ENCODE measurements at regions not wholly inside any gene's neighbourhood (a gene's known extent, or its start where the extent isn't known, plus 50 kb on each side); places are given as distances from the start of the nearest gene placed in this dataset.
"Not testable (repeated sequence)": the region's sequence is repeated elsewhere in the genome, so short reads cannot be mapped to it uniquely, and the experiment has no call there.

DNA sequence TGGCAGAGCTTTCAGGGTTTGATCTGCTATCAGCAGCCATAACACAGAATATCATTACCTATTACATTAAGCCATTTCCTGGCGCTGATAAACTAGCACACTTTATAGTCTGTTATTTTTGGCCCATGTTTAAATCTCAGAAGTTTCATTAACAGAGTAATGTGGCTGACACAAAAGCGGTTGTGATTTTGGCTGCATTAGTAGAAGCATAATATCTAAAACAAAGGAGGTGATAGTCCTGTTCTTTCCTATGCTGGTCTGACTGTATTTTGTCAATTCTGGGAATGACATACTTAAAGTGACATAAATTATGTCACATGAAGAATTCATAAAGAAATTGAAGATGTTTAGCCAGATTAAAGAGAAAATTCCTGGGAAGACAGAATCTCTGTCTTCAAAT lies 151.3 kb upstream of the KCND3 start:
- no peak overlapping the region for H3K27ac Mint-ChIP-seq
- no peaks in the 10 kb centered on the region for H3K4me1 Mint-ChIP-seq
- H3K9me3 Mint-ChIP-seq, result peaks cover 0 to 1% (median 0%) of the 10 kb centered on the region in 3 donors
- peaks cover 24% of the 10 kb centered on the region for H3K27me3 Mint-ChIP-seq
- no peak overlapping the region for H3K4me3 Mint-ChIP-seq
- no peaks in the 10 kb centered on the region for H3K36me3 Mint-ChIP-seq

DNA sequence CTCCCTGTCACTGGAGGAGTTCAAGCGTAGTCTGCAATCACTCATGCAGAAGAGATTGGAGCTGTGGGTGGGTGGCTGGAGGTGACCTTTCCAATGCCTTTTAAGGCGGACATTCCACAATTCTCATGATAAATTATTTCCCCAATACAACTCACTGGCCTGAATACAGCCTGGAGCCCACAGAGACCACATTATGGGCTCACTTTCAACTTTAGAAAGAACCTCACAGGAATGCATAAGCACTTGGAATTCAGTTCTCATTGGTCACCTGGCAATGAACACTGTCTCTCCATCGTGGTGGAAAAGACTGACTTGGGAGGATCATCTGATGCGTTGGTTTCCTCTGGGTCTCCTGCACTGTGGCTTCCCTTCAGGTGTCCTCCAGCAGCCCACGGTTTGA lies 151.8 kb upstream of the KCND3 start:
- Mint-ChIP-seq H3K4me3 (no peak overlapping the region), H3K36me3 (no peaks in the 10 kb centered on the region), H3K4me1 (no peaks in the 10 kb centered on the region), H3K9me3 (peaks cover 0 to 1% (median 0%) of the 10 kb centered on the region in 3 donors), H3K27me3 (peaks cover 24% of the 10 kb centered on the region), H3K27ac (no peak overlapping the region)

DNA sequence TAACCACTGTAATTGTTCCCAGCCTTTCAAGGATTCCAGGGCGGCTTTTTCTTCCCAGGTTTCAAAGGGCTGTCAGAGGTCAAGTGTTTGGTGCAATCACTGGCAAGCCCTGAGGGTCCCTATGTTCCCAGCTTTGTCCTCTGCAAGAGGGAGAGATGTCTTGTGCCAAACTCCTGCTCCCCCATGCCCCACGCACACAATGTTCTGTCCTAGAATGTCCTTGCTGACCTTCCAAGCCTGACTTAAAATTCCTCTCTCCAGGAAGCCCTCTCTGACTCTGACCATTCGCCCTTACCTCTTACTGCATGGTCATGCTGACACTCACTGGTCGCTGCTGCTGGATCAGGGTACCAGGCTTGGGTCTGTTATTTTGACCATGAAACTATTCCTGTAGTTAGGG lies 152.5 kb upstream of the KCND3 start:
- H3K4me1 Mint-ChIP-seq, result no peaks in the 10 kb centered on the region
- H3K4me3 Mint-ChIP-seq, result no peak overlapping the region
- no peaks in the 10 kb centered on the region for H3K9me3 Mint-ChIP-seq
- peaks cover 24% of the 10 kb centered on the region for H3K27me3 Mint-ChIP-seq
- H3K27ac Mint-ChIP-seq, result no peak overlapping the region
- no peaks in the 10 kb centered on the region for H3K36me3 Mint-ChIP-seq

DNA sequence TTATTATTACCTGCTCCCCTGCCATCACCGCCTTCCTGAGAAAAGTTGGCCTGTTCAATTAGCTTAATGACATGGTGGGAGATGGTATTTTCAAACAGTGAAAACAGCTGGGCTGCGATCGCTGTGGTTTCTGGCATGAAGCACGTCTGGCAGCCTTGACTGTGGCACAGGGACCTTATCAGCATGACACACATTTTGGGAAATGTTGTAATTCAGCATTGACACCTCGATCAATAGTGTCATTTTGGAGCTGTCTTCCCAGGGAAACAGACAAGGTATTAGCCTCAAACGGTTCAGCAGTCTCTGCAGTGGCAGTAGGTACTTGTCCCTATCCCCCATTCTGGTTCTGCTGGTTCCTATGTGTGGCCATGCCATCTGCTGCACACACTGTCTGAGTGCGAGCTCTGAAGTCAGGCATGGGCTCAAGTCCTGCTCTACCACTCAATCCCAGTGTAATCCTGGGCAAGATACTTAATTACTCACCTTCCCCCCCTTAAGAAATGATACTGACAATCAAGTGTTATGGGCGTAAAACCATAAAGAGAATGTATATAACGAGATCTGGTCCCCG lies 154.5 kb upstream of the KCND3 start:
- Mint-ChIP-seq H3K27me3 (peaks cover 24% of the 10 kb centered on the region), H3K4me3 (no peak overlapping the region), H3K9me3 (peaks cover 1 to 5% (median 5%) of the 10 kb centered on the region in 3 donors), H3K4me1 (peaks cover 0 to 1% (median 0%) of the 10 kb centered on the region in 3 donors), H3K36me3 (no peaks in the 10 kb centered on the region), H3K27ac (no peak overlapping the region)

DNA sequence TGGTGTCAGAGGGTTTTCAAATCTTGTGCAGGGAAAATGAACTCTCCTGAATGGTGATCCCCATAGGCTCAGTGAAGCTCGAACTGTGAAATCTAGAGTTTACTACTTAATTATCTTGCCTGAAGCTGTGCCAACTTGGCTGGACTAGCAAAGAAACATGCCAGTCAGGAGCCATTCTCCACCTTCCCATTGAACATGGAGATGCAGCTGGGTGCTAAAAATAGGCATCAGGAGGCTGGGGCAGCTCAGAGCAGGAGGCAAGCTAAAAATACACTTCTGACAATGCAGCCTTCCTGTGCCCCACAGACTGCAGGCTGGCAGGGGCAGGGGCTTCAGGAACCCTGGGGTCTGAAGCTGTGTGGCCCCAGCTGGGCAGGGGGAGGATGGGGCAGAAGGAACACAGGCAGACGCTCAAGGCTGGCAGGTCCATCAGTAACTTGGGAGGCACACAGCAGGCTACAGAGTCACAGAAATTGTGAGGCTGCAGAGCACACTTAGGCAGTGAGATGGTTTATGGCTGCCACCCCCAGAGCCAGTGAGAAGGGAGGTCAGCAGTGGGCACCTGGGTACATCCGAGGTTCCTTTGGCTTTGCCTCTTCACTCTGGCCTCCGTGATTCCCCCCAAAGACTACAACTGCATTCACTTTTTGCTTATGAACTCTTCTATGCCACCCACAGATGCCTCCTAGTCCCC lies 155.4 kb upstream of the KCND3 start:
- Mint-ChIP-seq H3K36me3 (no peaks in the 10 kb centered on the region), H3K9me3 (peaks cover 1 to 6% (median 5%) of the 10 kb centered on the region in 3 donors), H3K4me3 (no peak overlapping the region), H3K27ac (no peak overlapping the region), H3K4me1 (peaks cover 0 to 1% (median 0%) of the 10 kb centered on the region in 3 donors), H3K27me3 (peaks cover 24% of the 10 kb centered on the region)

DNA sequence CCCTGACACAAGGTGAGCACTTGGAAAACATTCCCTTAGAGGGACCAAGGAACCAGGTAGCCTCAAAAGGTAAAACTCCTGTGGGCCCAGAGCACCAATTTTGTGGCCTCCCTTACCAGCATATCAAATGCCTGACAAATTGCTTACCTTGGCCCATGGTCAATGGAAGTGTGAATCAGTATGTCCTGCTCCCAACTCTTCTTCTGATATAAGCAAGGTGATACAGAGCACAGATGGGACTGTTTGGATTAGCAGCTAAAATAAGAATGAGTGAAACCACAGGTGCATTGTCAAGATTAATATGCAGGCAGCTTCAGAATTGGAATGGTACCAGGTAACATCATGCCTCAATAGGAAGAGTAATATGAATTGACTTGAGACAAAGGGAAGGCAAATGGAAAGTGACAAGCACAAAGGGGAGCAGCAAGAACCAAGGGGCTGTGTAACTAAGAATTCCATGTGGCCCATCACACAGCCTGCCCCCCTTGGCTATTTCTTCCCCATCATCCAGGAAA lies 156.8 kb upstream of the KCND3 start:
- no peaks in the 10 kb centered on the region for H3K36me3 Mint-ChIP-seq
- peaks cover 0 to 1% (median 0%) of the 10 kb centered on the region in 3 donors for H3K4me1 Mint-ChIP-seq
- peaks cover 24% of the 10 kb centered on the region for H3K27me3 Mint-ChIP-seq
- peaks cover 1 to 17% (median 5%) of the 10 kb centered on the region in 3 donors for H3K9me3 Mint-ChIP-seq
- no peak overlapping the region for H3K27ac Mint-ChIP-seq
- no peak overlapping the region for H3K4me3 Mint-ChIP-seq

DNA sequence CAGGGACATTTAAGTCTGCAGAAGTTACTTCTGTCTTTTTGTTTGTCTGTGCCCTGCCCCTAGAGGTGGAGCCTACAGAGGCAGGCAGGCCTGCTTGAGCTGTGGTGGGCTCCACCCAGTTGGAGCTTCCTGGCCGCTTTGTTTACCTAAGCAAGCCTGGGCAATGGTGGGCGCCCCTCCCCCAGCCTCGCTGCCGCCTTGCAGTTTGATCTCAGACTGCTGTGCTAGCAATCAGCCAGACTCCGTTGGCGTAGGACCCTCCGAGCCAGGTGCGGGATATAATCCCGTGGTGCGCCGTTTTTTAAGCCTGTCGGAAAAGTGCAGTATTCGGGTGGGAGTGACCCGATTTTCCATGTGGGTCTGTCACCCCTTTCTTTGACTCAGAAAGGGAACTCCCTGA lies 170.7 kb upstream of the KCND3 start:
- not testable (repeated sequence) for H3K4me3 Mint-ChIP-seq, H3K27me3 Mint-ChIP-seq, H3K27ac Mint-ChIP-seq, H3K36me3 Mint-ChIP-seq, H3K4me1 Mint-ChIP-seq, H3K9me3 Mint-ChIP-seq

DNA sequence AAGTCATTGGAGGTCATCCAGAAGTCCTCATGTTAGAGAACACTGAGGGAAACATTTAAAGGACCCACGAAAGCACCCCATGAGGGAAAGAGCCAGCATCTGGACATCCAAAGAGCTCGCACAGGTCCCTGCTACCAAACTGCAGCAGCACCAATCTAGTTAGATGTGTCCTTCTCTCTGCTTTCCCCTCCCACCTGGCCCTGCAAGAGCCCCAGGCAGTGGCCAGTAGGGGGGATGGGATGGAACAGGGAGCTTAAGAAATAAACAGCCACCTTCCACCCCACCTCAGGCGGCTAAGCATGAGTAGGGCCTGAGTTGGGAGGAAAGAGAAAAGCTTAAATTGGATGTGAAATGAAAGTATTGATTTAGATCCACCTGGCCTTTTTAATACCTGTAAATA lies 175.9 kb upstream of the KCND3 start:
- H3K9me3 Mint-ChIP-seq, result peaks cover 0 to 4% (median 3%) of the 10 kb centered on the region in 3 donors
- no peak overlapping the region for H3K4me3 Mint-ChIP-seq
- H3K4me1 Mint-ChIP-seq, result no peaks in the 10 kb centered on the region
- H3K27ac Mint-ChIP-seq, result no peak overlapping the region
- peaks cover 2% of the 10 kb centered on the region for H3K36me3 Mint-ChIP-seq
- H3K27me3 Mint-ChIP-seq, result no peaks in the 10 kb centered on the region

DNA sequence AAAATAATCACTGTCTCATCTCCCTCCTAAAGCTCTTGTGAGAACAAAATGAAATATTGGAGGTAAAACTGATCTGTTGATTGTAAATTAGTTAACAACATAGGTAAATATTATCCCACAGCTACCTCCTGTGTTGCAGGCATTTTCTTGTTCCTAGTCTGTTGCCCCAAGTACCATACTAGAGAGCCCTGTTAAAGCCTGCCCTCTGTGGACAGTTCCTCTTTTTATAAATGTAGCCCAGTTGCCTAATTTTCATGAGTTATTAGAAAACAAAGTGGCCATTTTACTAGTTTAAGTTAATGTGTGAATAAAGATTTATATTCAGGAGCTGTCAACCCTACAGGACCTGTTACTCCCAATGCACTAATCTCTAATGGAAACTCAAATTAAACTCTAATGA lies 180.0 kb upstream of the KCND3 start:
- Mint-ChIP-seq H3K27me3 (peaks cover 1% of the 10 kb centered on the region), H3K36me3 (no peaks in the 10 kb centered on the region), H3K4me1 (no peaks in the 10 kb centered on the region), H3K27ac (no peak overlapping the region), H3K4me3 (no peak overlapping the region), H3K9me3 (peaks cover 2 to 4% (median 2%) of the 10 kb centered on the region in 3 donors)

DNA sequence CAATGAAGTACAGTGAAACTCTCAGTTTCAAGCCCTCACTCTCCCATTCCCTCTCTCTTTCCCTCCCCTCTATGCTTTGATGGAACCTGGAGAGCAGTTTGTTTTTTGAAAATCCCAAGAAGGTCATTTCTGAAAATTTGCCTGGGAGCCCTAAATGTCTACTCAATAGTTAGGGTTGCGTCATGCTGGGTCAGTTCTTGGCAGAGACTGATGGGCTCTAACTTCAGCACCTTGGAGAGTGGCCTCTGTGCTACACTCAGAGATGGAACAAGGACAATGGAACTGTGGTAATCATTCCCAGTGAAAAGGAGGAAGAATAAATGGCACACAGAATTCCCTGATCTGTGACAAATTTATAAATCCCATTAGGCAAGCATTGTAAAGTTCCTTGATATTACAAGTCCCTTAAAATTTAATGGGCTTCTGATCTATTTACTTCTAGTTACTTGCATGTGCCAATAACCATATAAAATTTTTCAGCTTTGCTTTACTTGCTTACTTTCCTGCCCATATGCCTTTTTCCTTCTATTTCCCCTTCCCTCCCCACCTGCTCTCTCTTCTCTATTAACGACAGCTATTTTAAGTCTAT lies 182.9 kb upstream of the KCND3 start:
- no peak overlapping the region for H3K4me3 Mint-ChIP-seq
- H3K27me3 Mint-ChIP-seq, result peaks cover 5% of the 10 kb centered on the region
- H3K4me1 Mint-ChIP-seq, result no peaks in the 10 kb centered on the region
- H3K36me3 Mint-ChIP-seq, result no peaks in the 10 kb centered on the region
- peaks cover 2 to 4% (median 2%) of the 10 kb centered on the region in 3 donors for H3K9me3 Mint-ChIP-seq
- no peak overlapping the region for H3K27ac Mint-ChIP-seq

DNA sequence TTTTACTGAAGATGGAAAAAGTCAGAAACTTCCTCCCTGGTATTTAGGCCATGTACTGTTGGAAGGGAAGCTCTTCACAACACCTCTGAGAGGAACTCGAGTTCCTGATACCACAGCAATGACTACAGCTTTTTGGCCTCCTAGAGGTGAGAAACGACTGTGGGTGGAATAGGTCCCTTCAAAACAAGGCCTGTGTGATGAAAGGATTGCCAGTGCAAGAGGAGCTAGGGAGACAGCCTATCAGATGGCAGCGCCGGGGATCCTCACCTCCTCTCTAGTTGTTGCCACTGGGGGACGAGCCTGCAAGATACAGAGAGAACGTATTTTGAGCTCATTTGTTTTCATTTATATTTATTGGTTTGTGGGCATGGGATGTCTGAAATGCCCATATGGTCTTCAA lies 187.8 kb upstream of the KCND3 start:
- Mint-ChIP-seq H3K4me1 (no peaks in the 10 kb centered on the region), H3K4me3 (no peak overlapping the region), H3K9me3 (no peaks in the 10 kb centered on the region), H3K27me3 (peaks cover 4% of the 10 kb centered on the region), H3K27ac (no peak overlapping the region), H3K36me3 (no peaks in the 10 kb centered on the region)

DNA sequence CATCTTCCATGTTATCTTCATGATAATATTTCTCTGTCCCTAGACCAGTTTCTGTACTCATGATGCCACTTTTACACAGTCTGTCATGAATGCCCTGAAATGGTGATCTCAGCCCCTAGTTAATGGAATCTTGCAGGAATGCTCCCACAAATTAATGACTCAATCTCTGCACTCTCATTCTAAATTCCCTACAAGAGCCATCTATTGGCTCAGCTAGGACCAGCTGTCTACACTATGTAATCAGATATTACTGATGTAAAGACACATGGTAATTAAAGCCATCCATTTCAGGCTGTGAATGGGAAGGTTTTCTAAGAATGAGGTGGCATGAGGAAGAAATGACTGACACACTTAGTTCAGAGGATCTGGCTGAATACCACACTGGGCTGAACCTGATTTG lies 199.1 kb upstream of the KCND3 start:
- no peak overlapping the region for H3K27ac Mint-ChIP-seq
- H3K36me3 Mint-ChIP-seq, result no peaks in the 10 kb centered on the region
- H3K4me3 Mint-ChIP-seq, result no peak overlapping the region

DNA sequence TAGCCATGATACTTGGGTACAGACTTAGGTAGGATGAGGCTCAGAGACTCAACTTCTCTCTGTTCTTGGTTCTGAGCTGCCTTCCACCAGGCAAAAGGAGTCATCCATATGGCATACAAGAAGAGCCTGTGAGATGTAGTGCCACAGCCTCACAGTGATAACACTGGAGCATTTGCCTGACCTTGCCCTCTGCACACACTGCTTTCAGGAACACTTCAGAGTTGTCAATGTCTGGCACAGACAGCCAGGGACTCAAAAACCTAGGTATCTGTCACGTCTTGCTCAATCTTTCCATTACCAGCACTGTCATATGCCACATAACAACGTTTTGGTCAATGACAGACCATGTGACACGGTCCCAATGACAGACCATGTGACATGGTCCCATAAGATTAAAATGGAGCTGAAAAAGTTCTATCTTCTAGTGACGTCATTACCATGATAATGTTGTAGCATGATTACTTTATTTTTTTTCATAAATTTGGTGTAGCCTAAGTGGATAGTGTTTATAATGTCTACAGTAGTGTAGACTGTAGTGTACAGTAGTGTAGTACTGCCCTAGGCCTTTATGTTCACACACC lies 199.9 kb upstream of the CTTNBP2NL start:
- peaks cover 1 to 7% (median 4%) of the 10 kb centered on the region in 3 donors for H3K9me3 Mint-ChIP-seq
- no peaks in the 10 kb centered on the region for H3K4me1 Mint-ChIP-seq
- H3K36me3 Mint-ChIP-seq, result no peaks in the 10 kb centered on the region
- peaks cover 4% of the 10 kb centered on the region for H3K27me3 Mint-ChIP-seq
- H3K4me3 Mint-ChIP-seq, result no peak overlapping the region
- H3K27ac Mint-ChIP-seq, result no peak overlapping the region

More for the DNA sequence above, 199.1 kb upstream of the KCND3 start:
- H3K4me1 Mint-ChIP-seq, result no peaks in the 10 kb centered on the region
- H3K9me3 Mint-ChIP-seq, result peaks cover 0 to 7% (median 0%) of the 10 kb centered on the region in 3 donors
- peaks cover 7% of the 10 kb centered on the region for H3K27me3 Mint-ChIP-seq

DNA sequence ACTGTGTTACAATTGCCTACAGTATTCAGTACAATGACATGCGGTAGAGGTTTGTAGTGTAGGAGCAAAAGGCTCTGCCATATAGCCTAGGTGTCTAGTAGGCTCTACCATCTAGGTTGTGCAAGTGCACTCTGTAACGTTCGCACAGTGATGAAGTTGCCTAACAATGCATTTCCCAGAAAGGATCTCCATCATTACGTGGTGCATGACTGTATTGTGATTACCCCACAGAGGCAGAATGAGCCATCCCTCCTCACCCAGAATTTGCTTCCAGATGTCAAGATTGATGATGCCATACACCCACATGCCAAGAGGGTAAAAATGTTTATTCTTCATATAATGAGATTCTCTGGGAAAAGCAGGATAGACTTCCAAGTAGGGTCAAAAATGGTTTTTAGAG lies 199.3 kb upstream of the CTTNBP2NL start:
- H3K27ac Mint-ChIP-seq, result no peak overlapping the region
- peaks cover under 1% of the 10 kb centered on the region for H3K27me3 Mint-ChIP-seq
- H3K36me3 Mint-ChIP-seq, result no peaks in the 10 kb centered on the region
- peaks cover 1 to 7% (median 4%) of the 10 kb centered on the region in 3 donors for H3K9me3 Mint-ChIP-seq
- no peaks in the 10 kb centered on the region for H3K4me1 Mint-ChIP-seq
- no peak overlapping the region for H3K4me3 Mint-ChIP-seq

DNA sequence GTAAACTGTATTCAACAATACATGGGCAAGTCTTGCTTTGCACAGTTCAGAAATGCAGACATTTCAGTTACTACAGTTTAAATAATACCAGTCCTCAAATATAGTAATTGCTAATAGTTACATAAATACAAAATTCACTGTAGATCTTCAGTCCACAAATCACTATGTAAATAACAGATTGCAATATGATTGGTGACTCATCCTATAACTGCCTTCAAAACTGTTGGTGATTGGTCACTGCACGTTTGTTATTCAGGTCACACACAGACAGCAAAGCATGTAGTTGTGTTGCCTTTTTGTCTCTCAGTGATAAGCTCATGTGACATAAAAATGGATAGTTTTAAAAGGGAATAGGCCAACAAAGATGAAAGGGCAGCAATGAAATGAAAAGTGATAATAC lies 186.5 kb upstream of the CTTNBP2NL start:
- H3K4me3 Mint-ChIP-seq, result no peak overlapping the region
- H3K36me3 Mint-ChIP-seq, result no peaks in the 10 kb centered on the region
- peaks cover 0 to 6% (median 3%) of the 10 kb centered on the region in 3 donors for H3K9me3 Mint-ChIP-seq
- H3K27me3 Mint-ChIP-seq, result peaks cover 20% of the 10 kb centered on the region
- H3K4me1 Mint-ChIP-seq, result no peaks in the 10 kb centered on the region
- H3K27ac Mint-ChIP-seq, result no peak overlapping the region
